ENCODE measurements at regions not wholly inside any gene's neighbourhood (a gene's known extent, or its start where the extent isn't known, plus 50 kb on each side); places are given as distances from the start of the nearest gene placed in this dataset.

DNA sequence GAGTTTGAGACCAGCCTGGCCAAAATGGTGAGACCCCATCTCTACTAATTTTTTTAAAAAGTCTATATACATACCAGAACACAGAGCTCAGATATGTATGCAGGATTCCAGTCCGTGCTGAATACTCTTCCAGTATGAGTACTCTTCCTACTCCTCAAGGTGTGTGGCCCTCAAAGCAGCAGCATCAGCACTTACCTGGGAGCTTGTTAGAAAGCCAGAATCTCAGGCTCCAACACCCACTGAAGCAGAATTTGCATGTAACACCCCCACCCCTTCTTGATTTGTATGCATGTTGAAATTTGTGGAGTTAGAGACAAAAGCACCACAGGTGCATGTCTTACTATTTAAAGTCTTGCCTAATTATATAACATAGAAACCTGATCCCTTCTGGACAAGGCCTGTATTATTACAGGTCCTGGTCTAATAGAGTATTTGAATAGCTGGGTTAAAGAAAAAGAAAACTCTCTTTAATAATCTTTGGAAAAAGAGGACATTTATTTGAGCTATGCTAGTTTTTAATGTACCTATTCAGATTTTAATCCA is 50.3 kb upstream of the NFE2L2 start:
- no peak for DNase-seq

DNA sequence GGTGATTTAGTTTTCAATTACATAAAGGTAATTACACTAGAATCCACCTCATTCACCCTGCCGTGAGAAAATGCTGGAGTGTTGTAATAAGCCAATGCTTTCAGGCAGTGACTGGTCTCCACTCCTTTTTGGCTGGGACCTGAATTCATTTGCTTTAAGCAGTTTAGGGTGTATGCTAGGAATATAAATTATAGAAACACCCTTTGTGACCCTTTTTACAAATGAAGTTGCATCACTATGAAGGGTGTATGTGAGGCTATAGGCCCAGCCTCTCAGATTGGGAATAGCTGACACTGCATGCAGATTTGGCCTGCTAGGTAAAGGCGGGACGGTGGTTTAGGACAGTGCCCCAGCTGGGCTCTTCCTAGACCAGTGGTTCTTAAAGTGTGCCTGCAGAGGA is 50.8 kb upstream of the NFE2L2 start:
- DNase-seq: no peak

- DNase-seq: no peak
These were observed 52.2 kb upstream of the NFE2L2 start for GRCh38 chr2:177316756-177317155.

DNA sequence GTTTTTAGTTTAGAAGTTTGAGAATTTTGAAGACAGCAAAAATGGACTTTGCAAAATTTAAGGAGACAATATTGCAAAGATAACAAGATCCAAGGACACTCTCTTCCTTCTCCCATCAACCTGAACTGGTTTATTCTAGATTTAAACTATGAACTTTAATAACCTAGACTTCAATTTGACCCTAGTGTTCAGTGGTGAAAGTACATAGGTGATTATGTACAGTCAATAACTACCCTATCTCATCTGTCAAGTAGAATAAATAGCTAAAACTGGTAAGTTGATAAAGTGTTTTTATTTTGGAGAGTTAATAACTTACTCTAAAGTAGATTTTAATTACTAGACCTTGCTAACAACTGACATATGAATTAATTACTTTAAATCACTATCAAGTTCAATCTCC is 52.9 kb upstream of the NFE2L2 start:
- no peak for DNase-seq

GRCh38 chr2:177317857-177318256 is 53.3 kb upstream of the NFE2L2 start:
- no peak for DNase-seq

DNA sequence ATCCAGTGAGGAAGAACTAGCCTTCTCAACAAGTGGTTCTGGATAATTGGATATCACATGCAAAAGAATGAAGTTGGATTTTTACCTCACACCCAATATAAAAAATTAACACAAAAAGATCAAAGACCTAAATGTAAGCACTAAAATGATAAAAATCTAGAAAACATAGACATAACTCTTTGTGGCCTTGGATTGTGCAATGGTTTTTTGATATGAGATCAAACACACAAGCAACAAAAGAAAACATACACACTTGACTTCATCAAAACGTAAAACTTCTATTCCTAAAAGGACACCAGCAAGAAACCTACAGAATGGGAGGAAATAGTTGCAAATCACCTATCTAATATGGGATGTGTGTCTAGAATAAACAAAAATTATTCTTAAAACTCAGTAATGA is 54.1 kb upstream of the NFE2L2 start:
- DNase-seq: no peak

- no peak for DNase-seq
These were observed 56.1 kb upstream of the NFE2L2 start for GRCh38 chr2:177320596-177320995.

- DNase-seq: no peak
These were observed 58.3 kb upstream of the NFE2L2 start for GRCh38 chr2:177322801-177323261.

GRCh38 chr2:177324797-177325196 is 60.3 kb upstream of the NFE2L2 start:
- no peak for DNase-seq

DNA sequence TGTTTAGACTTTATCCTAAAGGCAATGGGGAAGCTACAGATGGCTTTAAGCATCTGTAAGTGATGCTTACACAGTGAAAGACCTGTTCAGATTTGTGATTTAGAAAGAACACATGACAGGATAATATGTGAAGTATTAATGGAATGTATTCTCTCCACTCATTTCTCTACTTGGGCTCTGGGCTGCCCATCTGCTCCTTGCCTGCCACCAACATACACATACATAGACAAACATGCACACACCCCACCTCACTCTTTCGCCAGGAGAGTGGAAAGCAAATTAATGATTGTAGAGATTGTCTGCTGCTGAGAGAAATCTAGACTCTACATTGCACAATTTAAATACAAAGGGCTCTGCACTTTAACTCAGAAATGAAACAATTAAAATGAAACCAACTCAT is 61.0 kb upstream of the NFE2L2 start:
- DNase-seq: no peak

GRCh38 chr2:177326005-177326404 is 61.5 kb upstream of the NFE2L2 start:
- DNase-seq: no peak

DNA sequence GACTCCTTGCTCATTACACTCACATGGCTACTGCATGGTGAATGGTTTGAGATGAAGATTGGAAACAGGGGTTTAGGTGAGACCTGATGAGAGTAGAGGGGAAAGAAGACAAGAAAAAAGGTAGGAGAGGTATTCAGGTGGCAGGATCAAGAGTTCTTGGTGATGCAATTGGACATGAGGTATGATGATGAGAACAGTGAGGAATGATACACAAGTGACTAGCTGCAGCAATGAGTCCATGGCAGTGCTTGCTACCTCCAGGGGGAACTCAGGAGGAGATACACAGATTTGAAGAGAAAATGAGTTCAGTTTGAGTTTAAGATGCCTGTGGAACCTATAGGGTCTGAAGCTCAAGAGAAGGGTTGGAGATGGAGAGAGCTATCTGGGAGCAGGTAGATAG is 62.1 kb upstream of the NFE2L2 start:
- DNase-seq: no peak

GRCh38 chr2:177327009-177327408 is 62.5 kb upstream of the NFE2L2 start:
- no peak for DNase-seq

GRCh38 chr2:177328056-177328455 is 63.5 kb upstream of the NFE2L2 start:
- no peak for DNase-seq

GRCh38 chr2:177329064-177329463 is 63.5 kb upstream of the AGPS start:
- DNase-seq: no peak

DNA sequence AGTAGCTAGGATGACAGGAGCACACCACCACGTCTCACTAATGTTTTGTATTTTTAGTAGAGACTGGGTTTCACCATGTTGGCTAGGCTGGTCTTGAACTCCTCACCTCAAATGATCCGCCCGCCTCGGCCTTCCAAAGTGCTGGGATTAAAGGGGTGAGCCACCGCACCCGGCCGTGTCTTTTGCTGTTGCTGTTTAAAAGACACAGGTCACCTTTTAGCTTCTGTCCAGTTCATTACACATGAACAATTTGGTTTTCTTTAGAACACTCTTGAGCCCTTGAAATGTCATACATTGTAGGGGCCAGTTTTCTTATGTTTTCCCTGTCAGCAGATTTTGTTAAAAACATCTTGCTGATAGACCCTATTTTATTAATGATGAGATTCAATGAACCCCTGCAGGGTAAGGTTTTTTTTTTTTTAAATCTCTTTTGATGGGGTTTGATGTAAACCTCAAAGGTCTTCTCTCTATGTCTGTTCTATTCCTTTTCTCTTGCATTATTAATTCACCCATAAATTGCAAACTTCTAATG is 61.0 kb upstream of the AGPS start:
- DNase-seq: no peak

GRCh38 chr2:177332026-177332991 is 60.3 kb upstream of the AGPS start:
- peak; percentile 74 for DNase-seq

GRCh38 chr2:177332992-177333388 is 59.6 kb upstream of the AGPS start:
- no peak for DNase-seq

GRCh38 chr2:177334940-177335543 is 57.5 kb upstream of the AGPS start:
- peak; percentile 60 for DNase-seq

- no peak for DNase-seq
These were observed 56.6 kb upstream of the AGPS start for GRCh38 chr2:177335917-177336450.

DNA sequence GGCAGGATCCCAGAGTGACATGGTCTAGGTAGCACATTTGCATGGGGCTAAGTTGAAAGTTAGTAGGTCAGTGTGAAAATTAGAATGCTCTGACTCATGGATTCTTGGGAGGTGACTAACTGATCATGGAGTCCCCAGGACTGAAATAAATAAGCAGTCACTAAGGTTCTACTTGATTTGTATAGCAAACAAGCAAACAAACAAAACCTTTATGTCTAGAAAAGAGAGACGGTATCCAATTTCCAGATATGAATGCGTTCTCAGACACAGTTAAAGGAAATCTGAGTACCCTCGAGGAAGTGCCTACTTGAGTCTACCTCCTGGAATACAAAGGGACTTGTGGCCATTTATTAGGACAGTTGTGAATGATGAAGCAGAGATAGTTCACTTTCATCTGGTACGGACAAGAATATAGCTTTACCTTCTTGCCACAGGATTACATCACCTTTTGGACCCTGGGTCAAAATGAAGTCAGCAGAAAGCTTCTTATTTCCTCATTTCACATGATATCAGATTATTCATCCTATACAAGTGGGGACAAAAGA is 54.3 kb upstream of the AGPS start:
- DNase-seq: no peak

- DNase-seq: no peak
These were observed 52.4 kb upstream of the AGPS start for GRCh38 chr2:177340158-177340557.

DNA sequence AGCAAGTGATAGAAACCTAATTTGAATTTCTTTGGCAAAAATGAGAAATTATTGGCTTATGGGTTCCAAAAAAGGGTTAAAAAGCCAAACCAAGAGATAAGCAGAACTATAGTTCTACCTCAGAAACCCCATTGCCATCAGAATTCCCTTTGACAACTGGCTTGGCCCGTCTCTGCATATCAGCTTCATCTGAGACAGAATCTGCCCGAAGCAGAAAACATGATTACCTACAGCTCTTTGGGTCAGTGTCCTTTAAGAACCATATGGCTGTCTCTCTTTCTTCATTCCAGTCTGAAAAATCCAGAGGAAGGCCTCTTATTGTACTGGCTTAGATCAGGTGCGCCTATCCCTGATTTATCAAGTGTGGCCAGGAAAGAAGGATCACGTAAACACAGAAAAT is 49.8 kb upstream of the AGPS start:
- no peak for DNase-seq

All from CD4-positive, alpha-beta T cell treated with Interleukin-21 for 1 hour (primary cell).